Activated T-helper 2 cell treated with anti-CD3 and anti-CD28 coated beads, Interferon-gamma antibody, Interleukin-2, Interleukin-4, amounts not matched to agents 10 μg/mL and 5 μg/mL and 100 μg/mL, durations not matched to agents 14 hours and 24 hours and 36 hours (primary cell): ENCODE measurements at regions not wholly inside any gene's neighbourhood (a gene's known extent, or its start where the extent isn't known, plus 50 kb on each side); places are given as distances from the start of the nearest gene placed in this dataset.

Experiments used
- DNase-seq: peaks from one replicate; pipeline ENCODE4 v3.0.0; 2021; ENCODE audit warnings: low spot score
- H3K27ac Mint-ChIP-seq: one replicate; pipeline ENCODE4 v1.8.0; 2021; ENCODE audit warnings: mixed read lengths
- H3K27me3 Mint-ChIP-seq: one replicate; pipeline ENCODE4 v1.8.0; 2021; ENCODE audit warnings: low read depth, mixed read lengths
- H3K36me3 Mint-ChIP-seq: one replicate; pipeline ENCODE4 v1.8.0; 2021; ENCODE audit warnings: low read depth, mixed read lengths
- H3K4me1 Mint-ChIP-seq: one replicate; pipeline ENCODE4 v1.8.0; 2021; ENCODE audit warnings: low read depth, mixed read lengths
- H3K4me3 Mint-ChIP-seq: one replicate; pipeline ENCODE4 v1.8.0; 2021; ENCODE audit warnings: low read depth, mild to moderate bottlenecking, moderate library complexity, mixed read lengths
- H3K9me3 Mint-ChIP-seq: one replicate; pipeline ENCODE4 v1.8.0; 2021; ENCODE audit warnings: mixed read lengths
- intact Hi-C: fragments of 100-400 bp; cut with micrococcal nuclease; formaldehyde crosslinking; loops from one replicate; pipeline ENCODE4 v1.15.1; 2023

DNA sequence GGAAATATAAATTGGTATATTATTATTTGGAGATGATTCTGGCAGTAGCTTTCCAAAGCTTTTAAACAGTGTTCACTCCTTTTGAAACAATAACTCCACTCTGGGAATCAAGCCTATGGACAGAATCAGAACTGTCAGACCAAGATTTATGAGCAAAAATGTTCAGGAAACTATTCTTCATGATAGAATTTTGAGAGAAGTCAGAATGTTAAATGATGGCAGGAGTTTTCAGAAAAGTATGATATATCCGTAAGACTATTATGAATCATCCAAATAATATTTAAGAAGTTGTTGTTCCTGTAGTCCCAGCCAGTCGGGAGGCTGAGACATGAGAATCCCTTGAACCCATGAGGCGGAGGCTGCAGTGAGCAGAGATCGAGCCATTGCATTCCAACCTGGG lies 50.5 kb upstream of the ADGRG2 start:
- no peaks in the 10 kb centered on the region for H3K9me3 Mint-ChIP-seq
- no peak for DNase-seq
- peaks cover 3% of the 10 kb centered on the region for H3K4me1 Mint-ChIP-seq
- no peak overlapping the region for H3K4me3 Mint-ChIP-seq
- no peaks in the 10 kb centered on the region for H3K36me3 Mint-ChIP-seq
- intact Hi-C loops, result no loop called here
- no peaks in the 10 kb centered on the region for H3K27me3 Mint-ChIP-seq
- no peak overlapping the region for H3K27ac Mint-ChIP-seq

DNA sequence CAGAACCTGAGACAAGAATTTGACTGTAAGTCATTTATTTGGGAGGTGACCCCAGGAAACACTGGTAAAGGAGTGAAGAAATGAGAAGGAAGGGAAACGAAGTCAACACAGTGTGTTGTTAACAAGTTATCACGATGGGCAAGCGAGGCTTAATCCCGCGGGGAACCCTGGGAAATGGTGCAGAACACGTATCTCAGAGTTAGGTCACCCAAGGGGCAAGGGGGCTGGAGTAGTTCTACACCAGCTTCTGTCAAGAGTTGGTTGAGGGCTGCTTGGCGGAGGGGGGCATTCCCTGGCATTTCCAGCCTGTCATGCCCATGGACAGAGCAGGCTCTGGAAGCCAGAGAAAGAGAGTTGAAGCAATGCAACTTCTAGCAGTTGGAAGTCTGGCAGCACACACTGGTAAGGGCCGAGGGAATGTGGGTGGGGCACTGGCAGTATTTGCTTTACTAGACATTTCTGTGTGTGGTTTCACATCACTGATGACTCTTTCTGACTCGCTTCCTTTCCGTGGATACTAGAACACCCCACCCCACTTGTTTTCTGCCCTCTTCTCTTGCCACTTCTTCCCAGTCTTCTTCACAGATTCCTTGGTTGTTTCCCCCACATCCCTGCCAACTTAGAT lies 52.2 kb upstream of the ADGRG2 start:
- Mint-ChIP-seq H3K27ac (no peak overlapping the region), H3K4me1 (peaks cover 4% of the 10 kb centered on the region), H3K36me3 (no peaks in the 10 kb centered on the region), H3K4me3 (no peak overlapping the region), H3K27me3 (no peaks in the 10 kb centered on the region), H3K9me3 (no peaks in the 10 kb centered on the region)
- intact Hi-C loops, result no loop called here
- no peak for DNase-seq

DNA sequence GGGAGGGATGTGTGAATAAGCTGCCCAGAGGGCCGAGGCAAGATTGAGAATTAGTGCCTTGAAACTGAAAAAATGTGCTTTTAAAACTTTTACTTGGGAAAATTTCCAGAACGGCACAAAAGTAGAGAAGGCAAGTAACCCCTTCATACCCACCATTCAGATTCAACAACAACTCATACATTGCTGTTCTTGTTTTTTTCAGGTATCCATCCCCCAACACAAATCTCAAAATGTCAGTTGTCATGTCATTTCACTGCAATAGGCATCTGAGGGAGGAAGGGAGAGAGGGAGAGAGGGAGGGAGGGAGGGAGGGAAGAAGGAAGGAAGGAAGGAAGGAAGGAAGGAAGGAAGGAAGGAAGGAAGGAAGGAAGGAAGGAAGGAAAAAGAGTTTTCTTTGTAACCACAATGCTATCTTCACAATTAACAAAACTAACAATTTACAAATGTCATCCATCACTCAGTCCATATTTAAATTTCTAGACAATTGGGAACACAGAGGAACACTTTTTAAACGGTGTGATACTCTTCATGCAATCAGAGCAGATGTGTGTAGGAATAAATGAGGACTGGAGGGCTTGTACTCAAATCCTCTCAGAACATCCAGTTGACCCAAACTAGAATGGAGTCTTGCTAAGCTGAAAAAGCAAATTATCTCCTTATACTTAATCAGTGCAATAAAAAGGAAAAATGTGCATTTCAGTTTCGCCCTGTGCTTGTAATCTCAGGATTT lies 54.8 kb upstream of the ADGRG2 start:
- no peaks in the 10 kb centered on the region for H3K36me3 Mint-ChIP-seq
- intact Hi-C loops, result no loop called here
- H3K4me3 Mint-ChIP-seq, result no peak overlapping the region
- H3K27ac Mint-ChIP-seq, result no peak overlapping the region
- H3K4me1 Mint-ChIP-seq, result peaks cover 4% of the 10 kb centered on the region
- no peaks in the 10 kb centered on the region for H3K9me3 Mint-ChIP-seq
- DNase-seq, result no peak
- H3K27me3 Mint-ChIP-seq, result no peaks in the 10 kb centered on the region

DNA sequence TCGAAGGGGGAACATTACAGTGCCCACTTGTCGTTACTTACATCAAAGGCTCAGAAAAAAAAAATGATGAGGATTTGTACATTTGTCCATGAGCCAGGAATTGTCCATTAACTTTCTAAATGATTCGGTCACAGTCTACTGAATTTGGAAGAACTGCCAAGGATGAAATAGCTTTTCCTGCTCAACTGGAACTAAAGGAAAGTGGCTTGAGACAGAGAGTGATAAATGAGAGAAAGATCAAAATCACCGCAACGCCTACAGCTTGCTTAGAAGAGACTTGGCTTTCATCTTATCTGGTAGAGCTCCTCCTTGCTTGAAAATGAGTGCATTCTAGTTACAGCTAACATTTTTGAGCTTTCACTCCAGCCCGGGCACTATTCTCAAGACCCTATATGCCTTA lies 55.5 kb upstream of the ADGRG2 start:
- DNase-seq, result no peak
- intact Hi-C loops, result no loop called here
- Mint-ChIP-seq H3K27me3 (no peaks in the 10 kb centered on the region), H3K36me3 (no peaks in the 10 kb centered on the region), H3K4me3 (no peak overlapping the region), H3K4me1 (peaks cover 4% of the 10 kb centered on the region), H3K27ac (no peak overlapping the region), H3K9me3 (no peaks in the 10 kb centered on the region)

DNA sequence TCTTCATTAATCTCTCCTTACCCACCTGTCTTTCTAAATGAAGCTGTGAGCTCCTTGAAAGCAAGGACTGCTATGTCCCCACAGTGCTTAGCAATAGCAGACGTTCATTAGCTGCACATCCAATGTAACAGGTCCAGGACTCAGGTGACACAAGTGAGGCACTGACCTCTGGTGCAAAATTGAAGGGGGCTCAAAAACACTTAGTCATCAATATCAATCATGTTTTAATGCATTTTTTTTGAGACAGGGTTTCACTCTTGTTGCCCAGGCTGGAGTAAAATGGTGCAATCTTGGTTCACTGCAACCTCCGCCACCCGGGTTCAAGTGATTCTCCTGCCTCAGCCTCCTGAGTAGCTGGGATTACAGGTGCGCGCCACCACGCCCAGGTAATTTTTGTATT lies 56.1 kb upstream of the ADGRG2 start:
- peaks cover 4% of the 10 kb centered on the region for H3K4me1 Mint-ChIP-seq
- no peak overlapping the region for H3K27ac Mint-ChIP-seq
- H3K9me3 Mint-ChIP-seq, result no peaks in the 10 kb centered on the region
- H3K36me3 Mint-ChIP-seq, result no peaks in the 10 kb centered on the region
- H3K27me3 Mint-ChIP-seq, result no peaks in the 10 kb centered on the region
- intact Hi-C loops, result no loop called here
- no peak overlapping the region for H3K4me3 Mint-ChIP-seq
- no peak for DNase-seq

DNA sequence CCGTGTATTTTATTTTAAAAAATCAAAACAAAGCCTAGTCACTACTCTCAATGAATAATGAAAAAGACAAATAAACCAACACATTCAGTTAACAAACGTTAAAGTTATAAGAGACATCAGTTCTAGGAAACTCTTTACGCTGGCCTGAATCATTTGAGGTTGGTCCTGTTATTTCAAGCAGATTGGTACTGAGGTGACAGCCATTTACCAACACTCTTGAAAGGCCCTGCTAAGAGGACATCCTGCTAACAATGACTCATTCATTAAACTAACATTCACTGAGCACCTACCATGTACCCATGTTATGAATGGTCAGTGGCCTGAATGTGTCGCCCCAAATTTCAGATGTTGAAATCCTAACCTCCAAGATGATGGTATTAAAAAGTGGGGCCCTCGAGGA lies 57.1 kb upstream of the ADGRG2 start:
- H3K4me1 Mint-ChIP-seq, result peaks cover 4% of the 10 kb centered on the region
- DNase-seq, result no peak
- H3K4me3 Mint-ChIP-seq, result no peak overlapping the region

DNA sequence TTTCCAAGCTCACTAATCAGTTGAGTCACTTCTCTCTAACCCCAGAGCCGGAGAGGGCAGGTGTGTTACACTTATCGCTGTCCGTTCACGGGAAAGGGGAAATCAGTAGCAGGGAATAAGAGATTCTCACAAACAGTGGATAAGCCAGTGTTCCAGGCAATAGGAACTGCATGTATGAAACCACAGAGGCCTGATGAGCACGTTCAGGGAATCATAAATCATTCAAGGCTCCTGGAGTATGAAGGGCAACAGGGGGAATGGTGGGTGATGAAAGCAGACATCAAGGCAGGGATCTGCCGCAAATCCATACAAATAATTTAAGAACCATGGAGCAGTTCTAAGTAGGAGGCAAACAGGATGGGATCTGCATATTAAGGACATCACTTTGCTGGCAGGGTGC lies 59.1 kb upstream of the ADGRG2 start:
- no peak overlapping the region for H3K4me3 Mint-ChIP-seq
- no peaks in the 10 kb centered on the region for H3K27me3 Mint-ChIP-seq
- no peak overlapping the region for H3K27ac Mint-ChIP-seq
- H3K9me3 Mint-ChIP-seq, result no peaks in the 10 kb centered on the region
- peaks cover 1% of the 10 kb centered on the region for H3K4me1 Mint-ChIP-seq
- no peaks in the 10 kb centered on the region for H3K36me3 Mint-ChIP-seq
- intact Hi-C loops, result no loop called here
- no peak for DNase-seq

More for the DNA sequence above, 57.1 kb upstream of the ADGRG2 start:
- no peaks in the 10 kb centered on the region for H3K27me3 Mint-ChIP-seq
- H3K9me3 Mint-ChIP-seq, result no peaks in the 10 kb centered on the region
- H3K36me3 Mint-ChIP-seq, result no peaks in the 10 kb centered on the region
- intact Hi-C loops, result no loop called here
- H3K27ac Mint-ChIP-seq, result no peak overlapping the region

DNA sequence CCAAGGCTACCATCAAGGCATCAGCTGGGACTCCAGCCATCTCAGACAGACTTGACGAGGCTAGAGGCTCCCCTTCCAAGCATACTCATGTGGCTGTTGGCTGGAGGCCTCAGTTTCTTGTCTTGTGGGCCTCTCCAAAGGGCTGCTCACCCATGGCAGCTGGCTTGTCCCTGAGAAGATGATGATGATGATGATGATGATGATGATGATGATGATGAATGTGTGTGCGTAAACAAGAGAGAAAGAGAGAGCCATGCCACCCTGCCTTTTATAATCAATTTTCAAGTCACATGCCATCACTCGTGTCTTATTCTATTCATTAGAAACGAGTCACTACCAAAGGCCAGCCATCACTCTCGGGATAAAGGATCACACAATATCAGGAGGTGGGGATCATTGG lies 60.5 kb upstream of the ADGRG2 start:
- peaks cover 2% of the 10 kb centered on the region for H3K27me3 Mint-ChIP-seq
- H3K4me3 Mint-ChIP-seq, result no peak overlapping the region
- no peak for DNase-seq
- intact Hi-C loops, result no loop called here
- no peaks in the 10 kb centered on the region for H3K36me3 Mint-ChIP-seq
- H3K4me1 Mint-ChIP-seq, result peaks cover 1% of the 10 kb centered on the region
- H3K27ac Mint-ChIP-seq, result no peak overlapping the region
- no peaks in the 10 kb centered on the region for H3K9me3 Mint-ChIP-seq

DNA sequence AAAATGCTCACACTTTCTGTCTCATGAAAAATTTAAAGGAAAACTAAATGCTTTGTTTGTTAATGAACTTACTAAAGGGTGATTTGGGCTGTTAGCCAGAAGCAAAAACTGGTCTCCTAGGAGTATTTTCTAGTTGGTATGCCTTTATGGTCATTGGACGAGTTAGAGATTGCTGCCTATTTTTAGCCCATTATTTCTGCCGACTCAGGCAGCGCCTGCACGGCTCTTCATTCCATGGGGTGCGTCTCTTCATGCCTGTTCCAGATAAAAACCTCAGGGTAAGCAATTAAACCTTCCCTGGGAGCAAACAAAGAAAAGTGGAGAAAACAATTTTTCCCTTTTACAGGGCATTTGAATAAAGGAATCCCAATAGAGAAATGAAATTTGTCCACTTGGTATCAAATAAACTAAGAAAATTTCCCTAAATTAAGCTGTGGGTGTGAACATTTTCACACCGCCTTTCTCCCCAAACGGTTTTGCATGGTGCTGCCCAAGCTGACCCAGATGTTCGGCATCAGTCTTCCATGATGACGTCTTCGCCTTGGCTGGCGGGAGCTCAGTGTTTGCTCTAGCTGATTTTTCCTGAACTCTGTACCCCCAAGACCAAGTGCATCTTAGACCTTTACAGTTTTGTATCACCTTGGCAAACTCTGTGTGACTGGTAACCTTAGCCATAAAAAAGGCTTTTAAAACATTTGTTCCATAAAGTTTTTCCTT lies 61.7 kb upstream of the ADGRG2 start:
- no peaks in the 10 kb centered on the region for H3K9me3 Mint-ChIP-seq
- H3K4me3 Mint-ChIP-seq, result no peak overlapping the region
- intact Hi-C loops, result no loop called here
- DNase-seq, result no peak
- H3K27me3 Mint-ChIP-seq, result peaks cover 2% of the 10 kb centered on the region
- no peaks in the 10 kb centered on the region for H3K4me1 Mint-ChIP-seq
- no peaks in the 10 kb centered on the region for H3K36me3 Mint-ChIP-seq
- H3K27ac Mint-ChIP-seq, result no peak overlapping the region

DNA sequence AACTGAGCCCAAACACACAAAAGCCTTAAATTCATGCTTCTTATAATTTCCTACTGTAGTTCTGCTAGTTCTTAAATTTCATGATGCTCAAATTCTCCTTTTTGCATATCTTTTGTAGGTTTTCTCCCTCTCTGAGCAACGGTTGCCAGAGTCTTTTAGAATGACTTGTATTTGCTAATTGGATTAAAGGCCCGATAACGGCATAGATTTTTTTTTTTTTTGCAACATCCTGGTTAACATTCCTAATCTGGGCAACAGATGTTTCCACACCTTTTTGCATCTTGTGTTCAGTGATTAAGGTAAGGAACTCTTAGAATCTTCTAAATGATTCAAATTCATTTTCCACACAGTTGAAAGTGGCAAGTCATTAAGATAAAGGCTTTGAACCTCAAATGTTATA lies 66.3 kb upstream of the ADGRG2 start:
- Mint-ChIP-seq H3K27ac (no peak overlapping the region), H3K27me3 (peaks cover 2% of the 10 kb centered on the region), H3K9me3 (peaks cover 4% of the 10 kb centered on the region), H3K36me3 (no peaks in the 10 kb centered on the region), H3K4me3 (no peak overlapping the region), H3K4me1 (no peaks in the 10 kb centered on the region)
- DNase-seq, result no peak
- intact Hi-C loops, result no loop called here

DNA sequence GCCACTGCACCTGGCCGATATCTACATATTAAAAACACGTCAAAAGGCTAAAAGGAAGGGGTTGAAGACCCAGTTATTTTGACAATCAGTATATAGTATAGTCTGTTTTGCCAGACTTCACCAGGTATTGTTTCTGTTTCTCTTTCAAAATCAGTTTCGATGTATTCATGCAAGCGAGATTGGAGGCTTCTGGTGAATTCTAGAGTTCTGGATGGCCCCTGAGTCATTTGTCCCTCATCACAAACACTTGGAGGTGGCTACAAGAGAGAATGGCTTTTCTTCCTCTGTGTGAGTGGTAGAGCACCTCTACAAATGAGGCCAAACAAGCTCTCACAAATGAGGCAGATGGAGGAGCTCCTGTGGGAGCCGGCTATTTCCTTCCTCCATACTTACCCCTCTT lies 68.6 kb upstream of the ADGRG2 start:
- Mint-ChIP-seq H3K4me1 (peaks cover 7% of the 10 kb centered on the region), H3K27me3 (peaks cover 2% of the 10 kb centered on the region), H3K4me3 (no peak overlapping the region), H3K27ac (no peak overlapping the region), H3K9me3 (peaks cover 4% of the 10 kb centered on the region), H3K36me3 (no peaks in the 10 kb centered on the region)
- intact Hi-C loops, result no loop called here
- DNase-seq, result no peak

DNA sequence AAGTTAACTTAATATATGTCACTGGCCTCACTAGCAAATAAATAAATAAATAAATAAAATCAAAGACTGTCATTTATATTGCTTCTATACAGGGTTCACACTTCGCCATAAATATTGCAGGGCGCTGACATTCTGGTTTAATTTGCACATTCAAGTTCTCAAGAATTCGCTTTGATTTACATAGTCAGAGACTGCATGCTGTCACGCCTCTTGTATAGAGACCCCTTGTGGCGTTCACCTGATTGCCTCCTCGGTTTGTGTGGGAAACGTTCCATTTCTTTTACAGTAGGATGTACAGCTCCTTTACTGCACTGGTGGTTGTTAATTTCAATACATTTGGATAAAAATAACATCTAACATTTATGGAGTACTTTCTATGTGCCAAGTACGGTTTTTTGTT lies 71.3 kb upstream of the ADGRG2 start:
- Mint-ChIP-seq H3K27ac (no peak overlapping the region), H3K36me3 (no peaks in the 10 kb centered on the region), H3K4me3 (no peak overlapping the region), H3K4me1 (peaks cover 11% of the 10 kb centered on the region), H3K9me3 (peaks cover 4% of the 10 kb centered on the region), H3K27me3 (no peaks in the 10 kb centered on the region)
- no peak for DNase-seq
- intact Hi-C loops, result no loop called here
